ENCODE measurements at regions not wholly inside any gene's neighbourhood (a gene's known extent, or its start where the extent isn't known, plus 50 kb on each side); places are given as distances from the start of the nearest gene placed in this dataset.

- DNase-seq (ENCODE audit: low read depth): no peak
Measured at GRCh38 chr3:72143966-72144717, 359.2 kb upstream of the PROK2 start.

GRCh38 chr3:72143322-72143721 is 358.4 kb upstream of the PROK2 start:
- DNase-seq (ENCODE audit: low read depth): peak; percentile 51

- no peak for DNase-seq (ENCODE audit: low read depth)
Measured at GRCh38 chr3:72142028-72142427, 357.1 kb upstream of the PROK2 start.

GRCh38 chr3:72141264-72141663 is 356.3 kb upstream of the PROK2 start:
- no peak for DNase-seq (ENCODE audit: low read depth)

- DNase-seq (ENCODE audit: low read depth): no peak
Measured at GRCh38 chr3:72139316-72139715, 354.4 kb upstream of the PROK2 start.

- DNase-seq (ENCODE audit: low read depth): no peak
Measured at GRCh38 chr3:72137865-72138861, 353.2 kb upstream of the PROK2 start.

- DNase-seq (ENCODE audit: low read depth): no peak
Measured at GRCh38 chr3:72135636-72136035, 350.7 kb upstream of the PROK2 start.

- no peak for DNase-seq (ENCODE audit: low read depth)
Measured at GRCh38 chr3:72134989-72135451, 350.1 kb upstream of the PROK2 start.

- no peak for DNase-seq (ENCODE audit: low read depth)
Measured at GRCh38 chr3:72133329-72134011, 348.5 kb upstream of the PROK2 start.

GRCh38 chr3:72131899-72132298 is 347.0 kb upstream of the PROK2 start:
- no peak for DNase-seq (ENCODE audit: low read depth)

GRCh38 chr3:72130565-72130964 is 345.6 kb upstream of the PROK2 start:
- DNase-seq (ENCODE audit: low read depth): no peak

- DNase-seq (ENCODE audit: low read depth): no peak
Measured at GRCh38 chr3:72129501-72130094, 344.6 kb upstream of the PROK2 start.

GRCh38 chr3:72128921-72129320 is 344.0 kb upstream of the PROK2 start:
- DNase-seq (ENCODE audit: low read depth): no peak

GRCh38 chr3:72127844-72128243 is 342.9 kb upstream of the PROK2 start:
- peak; percentile 19 for DNase-seq (ENCODE audit: low read depth)

- no peak for DNase-seq (ENCODE audit: low read depth)
Measured at GRCh38 chr3:72127224-72127612, 342.3 kb upstream of the PROK2 start.

GRCh38 chr3:72126441-72127223 is 341.7 kb upstream of the PROK2 start:
- DNase-seq (ENCODE audit: low read depth): no peak

GRCh38 chr3:72123908-72124441 is 339.0 kb upstream of the PROK2 start:
- peak; percentile 97 for DNase-seq (ENCODE audit: low read depth)

- DNase-seq (ENCODE audit: low read depth): no peak
Measured at GRCh38 chr3:72120806-72121778, 336.1 kb upstream of the PROK2 start.

- DNase-seq (ENCODE audit: low read depth): no peak
Measured at GRCh38 chr3:72120039-72120438, 335.1 kb upstream of the PROK2 start.

All from renal cortical epithelial cell (primary cell).